ENCODE measurements at regions not wholly inside any gene's neighbourhood (a gene's known extent, or its start where the extent isn't known, plus 50 kb on each side); places are given as distances from the start of the nearest gene placed in this dataset.

DNA sequence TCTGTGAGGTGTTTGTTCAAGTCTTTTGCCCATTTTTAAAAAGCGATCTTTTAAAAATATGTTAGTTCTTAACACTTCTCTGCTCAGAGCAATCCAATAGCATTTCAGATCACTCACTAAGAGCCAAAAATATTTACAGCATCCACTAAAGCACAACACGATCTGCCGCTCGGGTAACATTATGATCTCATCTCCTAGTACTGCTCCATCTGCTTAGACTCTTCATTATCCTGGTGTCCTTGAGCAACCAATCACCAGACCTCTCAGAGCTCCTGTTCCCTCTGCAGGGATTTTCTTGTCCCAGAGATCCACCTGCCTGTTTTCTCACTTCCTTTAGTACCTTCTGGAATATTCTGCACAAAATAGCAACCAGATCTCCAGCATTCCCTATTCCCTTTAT is 235.3 kb upstream of the ESRRG start:
- WGBS, 2 donors (ENCODE audit: low coverage in 1 of 2) = 89 to 91% methylated on average over 4 of the region's 4 CpGs

DNA sequence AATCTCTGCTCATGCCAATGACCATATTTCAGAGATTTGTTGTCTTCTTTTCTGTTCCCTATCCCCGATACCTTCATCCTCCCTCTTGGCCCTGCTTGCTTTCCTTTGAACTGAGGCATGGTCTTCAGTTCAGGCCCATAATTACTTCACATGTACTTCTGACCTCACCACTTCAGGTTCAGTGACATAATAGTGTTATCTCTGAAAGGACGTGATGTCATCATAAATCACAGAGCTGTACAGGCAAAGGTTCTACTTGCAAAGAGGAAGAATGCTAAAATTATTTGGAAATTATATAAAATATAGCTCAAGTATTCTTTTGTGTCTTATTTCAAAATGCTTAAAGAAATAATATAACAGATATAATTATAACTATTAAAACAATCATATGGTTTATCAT is 230.3 kb upstream of the ESRRG start:
- no peak for DNase-seq
- no peak for TF ChIP-seq POLR2AphosphoS5 (IDR thresholded peaks at IDR 0.05)
- WGBS, 2 donors (ENCODE audit: low coverage in 1 of 2) = 83 to 84% methylated on average over 2 of the region's 2 CpGs
- Histone ChIP-seq H3K27ac (no peak overlapping the region), H3K36me3 (no peaks in the 10 kb centered on the region), H3K27me3 (no peaks in the 10 kb centered on the region), H3K9me3 (no peaks in the 10 kb centered on the region), H3K4me3 (no peak overlapping the region), H3K4me1 (no peaks in the 10 kb centered on the region)
- in situ Hi-C loops (cut with MboI; ENCODE audit: low pct_ligation_motif_present in 1 of 4, low pct_unique_long_range_greater_than_20kb in 1 of 4, low sequenced_read_pairs in 3 of 4) (no loop called here), intact Hi-C loops (cut with DNase I; ENCODE audit: low total_unique reads) (no loop called here)

More for the DNA sequence above, 235.3 kb upstream of the ESRRG start:
- TF ChIP-seq EP300 (IDR thresholded peaks at IDR 0.05; ENCODE audit: low read depth) (no peak), POLR2AphosphoS5 (IDR thresholded peaks at IDR 0.05) (no peak), POLR2A (IDR thresholded peaks at IDR 0.05) (no peak)
- TF ChIP-seq, protein P1, sequence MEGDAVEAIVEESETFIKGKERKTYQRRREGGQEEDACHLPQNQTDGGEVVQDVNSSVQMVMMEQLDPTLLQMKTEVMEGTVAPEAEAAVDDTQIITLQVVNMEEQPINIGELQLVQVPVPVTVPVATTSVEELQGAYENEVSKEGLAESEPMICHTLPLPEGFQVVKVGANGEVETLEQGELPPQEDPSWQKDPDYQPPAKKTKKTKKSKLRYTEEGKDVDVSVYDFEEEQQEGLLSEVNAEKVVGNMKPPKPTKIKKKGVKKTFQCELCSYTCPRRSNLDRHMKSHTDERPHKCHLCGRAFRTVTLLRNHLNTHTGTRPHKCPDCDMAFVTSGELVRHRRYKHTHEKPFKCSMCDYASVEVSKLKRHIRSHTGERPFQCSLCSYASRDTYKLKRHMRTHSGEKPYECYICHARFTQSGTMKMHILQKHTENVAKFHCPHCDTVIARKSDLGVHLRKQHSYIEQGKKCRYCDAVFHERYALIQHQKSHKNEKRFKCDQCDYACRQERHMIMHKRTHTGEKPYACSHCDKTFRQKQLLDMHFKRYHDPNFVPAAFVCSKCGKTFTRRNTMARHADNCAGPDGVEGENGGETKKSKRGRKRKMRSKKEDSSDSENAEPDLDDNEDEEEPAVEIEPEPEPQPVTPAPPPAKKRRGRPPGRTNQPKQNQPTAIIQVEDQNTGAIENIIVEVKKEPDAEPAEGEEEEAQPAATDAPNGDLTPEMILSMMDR (IDR thresholded peaks at IDR 0.05) = no peak
- H3K27me3 ChIP-seq = no peaks in the 10 kb centered on the region
- in situ Hi-C loops (cut with MboI; ENCODE audit: low pct_ligation_motif_present in 1 of 4, low pct_unique_long_range_greater_than_20kb in 1 of 4, low sequenced_read_pairs in 3 of 4) = no loop called here
- DNase-seq = no peak
- intact Hi-C loops (cut with DNase I; ENCODE audit: low total_unique reads) = no loop called here
- H3K36me3 ChIP-seq = no peaks in the 10 kb centered on the region
- H3K27ac ChIP-seq = no peak overlapping the region
- H3K4me3 ChIP-seq = no peak overlapping the region
- no peaks in the 10 kb centered on the region for H3K4me1 ChIP-seq
- H3K9me3 ChIP-seq = no peaks in the 10 kb centered on the region

DNA sequence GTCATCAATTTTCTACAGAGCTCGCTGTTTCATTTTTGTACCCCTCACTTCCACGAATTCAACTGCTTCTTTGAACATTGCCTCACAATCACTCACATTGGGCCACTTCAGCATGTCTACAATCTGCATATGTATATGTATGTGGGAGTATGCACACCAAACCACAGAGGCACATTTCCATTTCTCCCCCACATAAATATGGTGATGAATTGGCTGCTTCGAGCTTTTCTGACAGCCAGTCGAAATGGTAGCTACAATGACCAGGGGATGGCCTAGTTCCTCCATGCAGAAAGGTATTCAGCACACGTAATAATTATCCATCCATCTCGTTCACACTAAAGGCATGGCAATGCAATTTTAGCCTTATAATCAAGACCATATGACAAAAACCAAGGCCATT is 229.6 kb upstream of the ESRRG start:
- Histone ChIP-seq H3K9me3 (no peaks in the 10 kb centered on the region), H3K27ac (no peak overlapping the region), H3K4me1 (no peaks in the 10 kb centered on the region), H3K27me3 (no peaks in the 10 kb centered on the region), H3K36me3 (no peaks in the 10 kb centered on the region), H3K4me3 (no peak overlapping the region)
- intact Hi-C loops (cut with DNase I; ENCODE audit: low total_unique reads) = no loop called here
- in situ Hi-C loops (cut with MboI; ENCODE audit: low pct_ligation_motif_present in 1 of 4, low pct_unique_long_range_greater_than_20kb in 1 of 4, low sequenced_read_pairs in 3 of 4) = no loop called here
- TF ChIP-seq EP300 (IDR thresholded peaks at IDR 0.05; ENCODE audit: low read depth) (no peak), POLR2AphosphoS5 (IDR thresholded peaks at IDR 0.05) (no peak), POLR2A (IDR thresholded peaks at IDR 0.05) (no peak)
- TF ChIP-seq, protein P1 (IDR thresholded peaks at IDR 0.05) = no peak
- DNase-seq = no peak
- 71 to 82% methylated on average over 5 to 6 of the region's 6 CpGs for WGBS, 2 donors (ENCODE audit: low coverage in 1 of 2)

- no peaks in the 10 kb centered on the region for H3K4me1 ChIP-seq
- DNase-seq = no peak
- WGBS, 2 donors (ENCODE audit: low coverage in 1 of 2) = 69 to 72% methylated on average over 2 of the region's 2 CpGs
- H3K4me3 ChIP-seq = no peak overlapping the region
- in situ Hi-C loops (cut with MboI; ENCODE audit: low pct_ligation_motif_present in 1 of 4, low pct_unique_long_range_greater_than_20kb in 1 of 4, low sequenced_read_pairs in 3 of 4) = no loop called here
- H3K27me3 ChIP-seq = no peaks in the 10 kb centered on the region
- no peaks in the 10 kb centered on the region for H3K9me3 ChIP-seq
- H3K27ac ChIP-seq = no peak overlapping the region
- H3K36me3 ChIP-seq = no peaks in the 10 kb centered on the region
- TF ChIP-seq POLR2AphosphoS5 (IDR thresholded peaks at IDR 0.05) (no peak), POLR2A (IDR thresholded peaks at IDR 0.05) (no peak), EP300 (IDR thresholded peaks at IDR 0.05; ENCODE audit: low read depth) (no peak)
- TF ChIP-seq, protein P1 (IDR thresholded peaks at IDR 0.05) = no peak
- intact Hi-C loops (cut with DNase I; ENCODE audit: low total_unique reads) = no loop called here
Measured at GRCh38 chr1:216945538-216946080, 222.4 kb upstream of the ESRRG start.

DNA sequence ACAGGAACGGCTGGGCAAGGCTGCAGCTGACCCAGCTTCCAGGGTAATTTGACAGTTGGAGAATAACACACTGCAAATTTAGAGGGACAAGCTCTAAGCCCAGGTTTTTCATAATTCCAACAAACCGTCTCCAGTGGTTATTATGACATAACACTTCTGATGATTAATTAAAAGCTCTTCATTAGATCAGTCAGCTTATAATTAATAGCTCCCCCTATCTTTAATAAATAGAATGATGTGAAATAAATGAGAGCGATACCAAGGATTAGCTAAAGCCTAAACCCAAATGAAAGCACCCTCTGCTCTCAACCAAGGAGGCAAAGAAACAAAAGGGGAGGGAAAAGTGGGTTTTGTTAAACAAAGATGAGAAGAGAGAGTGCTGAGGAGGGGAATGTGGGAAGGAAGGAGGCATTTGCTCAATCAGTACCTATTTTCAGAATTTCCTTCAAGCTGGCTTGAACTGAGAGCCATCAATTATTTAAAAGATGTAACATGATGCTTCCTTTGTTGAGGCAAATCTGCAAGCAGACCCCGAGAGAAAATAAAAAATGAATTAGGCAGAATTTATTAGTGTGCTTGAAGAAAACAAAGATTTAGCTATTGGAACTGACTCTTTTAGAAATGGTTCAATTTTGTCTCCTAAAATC is 221.8 kb upstream of the ESRRG start:
- Histone ChIP-seq H3K27me3 (no peaks in the 10 kb centered on the region), H3K27ac (no peak overlapping the region), H3K36me3 (no peaks in the 10 kb centered on the region), H3K4me1 (no peaks in the 10 kb centered on the region), H3K9me3 (no peaks in the 10 kb centered on the region), H3K4me3 (no peak overlapping the region)
- TF ChIP-seq POLR2AphosphoS5 (IDR thresholded peaks at IDR 0.05) (no peak), POLR2A (IDR thresholded peaks at IDR 0.05) (no peak), EP300 (IDR thresholded peaks at IDR 0.05; ENCODE audit: low read depth) (no peak)
- TF ChIP-seq, protein P1 (IDR thresholded peaks at IDR 0.05) = no peak
- no peak for DNase-seq
- WGBS, 2 donors (ENCODE audit: low coverage in 1 of 2) = 74 to 79% methylated on average over 2 to 4 of the region's 4 CpGs
- in situ Hi-C loops (cut with MboI; ENCODE audit: low pct_ligation_motif_present in 1 of 4, low pct_unique_long_range_greater_than_20kb in 1 of 4, low sequenced_read_pairs in 3 of 4) = no loop called here
- intact Hi-C loops (cut with DNase I; ENCODE audit: low total_unique reads) = no loop called here
